Lower leg skin (tissue), 3 donors: ENCODE measurements at regions not wholly inside any gene's neighbourhood (a gene's known extent, or its start where the extent isn't known, plus 50 kb on each side); places are given as distances from the start of the nearest gene placed in this dataset.

Experiments used
- CTCF ChIP-seq, 3 donors: fragments of 450-650 bp; IDR thresholded peaks; one replicate each; pipeline ENCODE4 v1.5.1; 2016; ENCODE audit warnings: antibody characterized with exemption in 3 of 3, mild to moderate bottlenecking in 3 of 3, moderate library complexity in 2 of 3
- POLR2A ChIP-seq, 2 donors: fragments of 450-650 bp; IDR thresholded peaks; one replicate each; pipeline ENCODE4 v1.6.1; 2016 to 2017; ENCODE audit warnings: antibody characterized with exemption in 2 of 2, mild to moderate bottlenecking in 1 of 2, moderate library complexity in 1 of 2

- no peak for TF ChIP-seq CTCF (IDR thresholded peaks at IDR 0.05)
- no peak for TF ChIP-seq POLR2A (IDR thresholded peaks at IDR 0.05)
Measured at GRCh38 chr6:44558832-44559251, 171.3 kb downstream of the CDC5L start.
